ENCODE measurements at regions not wholly inside any gene's neighbourhood (a gene's known extent, or its start where the extent isn't known, plus 50 kb on each side); places are given as distances from the start of the nearest gene placed in this dataset.

GRCh38 chr1:193787061-193787460 is 600.6 kb upstream of the B3GALT2 start:
- TF ChIP-seq POLR2A (IDR thresholded peaks at IDR 0.05) (no peak), CTCF (IDR thresholded peaks at IDR 0.05) (no peak)

All from heart left ventricle (tissue), 13 donors.